Left colon (tissue), 2 donors: ENCODE measurements at regions not wholly inside any gene's neighbourhood (a gene's known extent, or its start where the extent isn't known, plus 50 kb on each side); places are given as distances from the start of the nearest gene placed in this dataset.
"Not testable (repeated sequence)": the region's sequence is repeated elsewhere in the genome, so short reads cannot be mapped to it uniquely, and the experiment has no call there.

Experiments used
- ATAC-seq: fragments of 200-7000 bp; cut with Tn5 transposase; one replicate; pipeline ENCODE4 v1.9.1; 2020; ENCODE audit warnings: mild to moderate bottlenecking, moderate library complexity
- DNase-seq, 2 donors: peaks; one replicate each; pipeline ENCODE4 v3.0.0-alpha.2; 2020
- intact Hi-C, 2 donors: fragments of 100-400 bp; cut with DNase I in 1 of 2; cut with micrococcal nuclease in 1 of 2; formaldehyde crosslinking; loops; one replicate each; pipeline versions ENCODE4 v1.11.2 to v1.14.0; 2022; cut with DNase I, micrococcal nuclease
- donor health status: DM: no; HTN: no; CAD: no.
- donor health status: DM: yes; HTN: yes; CAD: no.

- intact Hi-C loops, result no loop called here
- ATAC-seq, result no peak
- no peak for DNase-seq
These were observed 536.0 kb downstream of the JRKL start for GRCh38 chr11:96925862-96926261.

- intact Hi-C loops, result no loop called here
- ATAC-seq (no peak), DNase-seq (no peak)
These were observed 550.4 kb downstream of the JRKL start for GRCh38 chr11:96940227-96940626.

- peak in 1 of 2 donors; percentile 2 for DNase-seq
These were observed 553.0 kb downstream of the JRKL start for GRCh38 chr11:96942855-96943254.

GRCh38 chr11:96943970-96944369, 554.2 kb downstream of the JRKL start:
- DNase-seq (no peak), ATAC-seq (peak; percentile 69)
- intact Hi-C loops, result no loop called here

More at GRCh38 chr11:96942855-96943254, 553.0 kb downstream of the JRKL start:
- intact Hi-C loops, result no loop called here
- no peak for ATAC-seq

GRCh38 chr11:96948066-96948465, 558.3 kb downstream of the JRKL start:
- DNase-seq, result no peak
- ATAC-seq, result no peak
- intact Hi-C loops, result no loop called here

GRCh38 chr11:96949464-96949863, 559.7 kb downstream of the JRKL start:
- ATAC-seq (peak; percentile 79), DNase-seq (no peak)
- intact Hi-C loops, result no loop called here

GRCh38 chr11:96954587-96955242, 564.9 kb downstream of the JRKL start:
- intact Hi-C loops, result no loop called here
- no peak for ATAC-seq
- no peak for DNase-seq

GRCh38 chr11:96960476-96960875, 570.7 kb downstream of the JRKL start:
- intact Hi-C loops, result no loop called here
- DNase-seq, result no peak
- no peak for ATAC-seq

- intact Hi-C loops, result no loop called here
- DNase-seq (no peak), ATAC-seq (no peak)
These were observed 571.1 kb downstream of the JRKL start for GRCh38 chr11:96960926-96961325.

GRCh38 chr11:96961931-96962330, 572.1 kb downstream of the JRKL start:
- DNase-seq (no peak), ATAC-seq (no peak)
- intact Hi-C loops, result no loop called here

GRCh38 chr11:96963375-96963774, 573.6 kb downstream of the JRKL start:
- ATAC-seq (peak; percentile 31), DNase-seq (no peak)
- intact Hi-C loops, result no loop called here

- no peak for DNase-seq
- ATAC-seq, result no peak
- intact Hi-C loops, result no loop called here
These were observed 574.8 kb downstream of the JRKL start for GRCh38 chr11:96964661-96965060.

GRCh38 chr11:96967616-96968015, 577.8 kb downstream of the JRKL start:
- intact Hi-C loops, result no loop called here
- ATAC-seq, result no peak
- no peak for DNase-seq

GRCh38 chr11:96969251-96969650, 579.4 kb downstream of the JRKL start:
- intact Hi-C loops, result no loop called here
- ATAC-seq (no peak), DNase-seq (no peak)

- intact Hi-C loops, result no loop called here
- no peak for ATAC-seq
- DNase-seq, result no peak
These were observed 588.9 kb downstream of the JRKL start for GRCh38 chr11:96978751-96979150.

GRCh38 chr11:96986516-96986915, 596.7 kb downstream of the JRKL start:
- no peak for DNase-seq
- ATAC-seq, result no peak
- intact Hi-C loops, result no loop called here

GRCh38 chr11:96990914-96991313, 601.1 kb downstream of the JRKL start:
- ATAC-seq (peak; percentile 99), DNase-seq (no peak)
- intact Hi-C loops, result no loop called here

GRCh38 chr11:97000481-97000880, 610.7 kb downstream of the JRKL start:
- DNase-seq (no peak), ATAC-seq (no peak)
- intact Hi-C loops, result no loop called here

GRCh38 chr11:97007283-97007682, 617.5 kb downstream of the JRKL start:
- intact Hi-C loops, result no loop called here
- no peak for DNase-seq
- no peak for ATAC-seq

GRCh38 chr11:97009613-97010012, 619.8 kb downstream of the JRKL start:
- no peak for DNase-seq
- no peak for ATAC-seq
- intact Hi-C loops, result no loop called here

- ATAC-seq, intact Hi-C loops, DNase-seq: not testable (repeated sequence)
These were observed 621.2 kb downstream of the JRKL start for GRCh38 chr11:97010997-97011396.
